ENCODE measurements at regions not wholly inside any gene's neighbourhood (a gene's known extent, or its start where the extent isn't known, plus 50 kb on each side); places are given as distances from the start of the nearest gene placed in this dataset.
"Not testable (repeated sequence)": the region's sequence is repeated elsewhere in the genome, so short reads cannot be mapped to it uniquely, and the experiment has no call there.

DNA sequence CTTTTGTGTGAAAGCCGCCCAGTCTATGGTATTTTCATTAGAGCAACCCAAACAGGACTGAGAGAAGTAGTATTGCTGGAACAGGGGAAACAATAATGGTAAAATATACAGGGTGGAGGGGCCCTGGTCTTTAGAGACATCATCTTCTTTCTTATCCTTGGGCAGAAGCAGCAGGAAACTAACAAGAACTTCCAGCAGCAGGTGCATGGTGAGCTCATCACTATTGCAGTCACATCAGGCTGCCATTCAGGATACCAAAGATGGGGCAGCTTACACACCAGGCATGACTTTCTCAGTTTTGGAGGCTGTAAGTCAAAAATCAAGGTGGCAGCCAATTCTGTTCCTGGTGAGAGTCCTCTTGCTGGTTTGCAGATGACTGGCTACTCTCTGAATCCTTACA, 478.3 kb upstream of the RUNX1 start:
- Histone ChIP-seq H3K36me3 (ENCODE audit: control insufficient read depth, insufficient read depth, low read length) (no peaks in the 10 kb centered on the region), H3K4me3 (ENCODE audit: low read depth, low read length) (no peak overlapping the region), H3K27me3 (ENCODE audit: control insufficient read depth, insufficient read depth, low read length) (no peaks in the 10 kb centered on the region), H3K27ac (ENCODE audit: low read depth, low read length) (no peak overlapping the region), H3K9ac (ENCODE audit: low read depth, low read length) (no peak overlapping the region), H3K4me1 (ENCODE audit: control insufficient read depth, insufficient read depth, low read length) (no peaks in the 10 kb centered on the region), H3K9me3 (ENCODE audit: control insufficient read depth, insufficient read depth, low read length) (no peaks in the 10 kb centered on the region)

DNA sequence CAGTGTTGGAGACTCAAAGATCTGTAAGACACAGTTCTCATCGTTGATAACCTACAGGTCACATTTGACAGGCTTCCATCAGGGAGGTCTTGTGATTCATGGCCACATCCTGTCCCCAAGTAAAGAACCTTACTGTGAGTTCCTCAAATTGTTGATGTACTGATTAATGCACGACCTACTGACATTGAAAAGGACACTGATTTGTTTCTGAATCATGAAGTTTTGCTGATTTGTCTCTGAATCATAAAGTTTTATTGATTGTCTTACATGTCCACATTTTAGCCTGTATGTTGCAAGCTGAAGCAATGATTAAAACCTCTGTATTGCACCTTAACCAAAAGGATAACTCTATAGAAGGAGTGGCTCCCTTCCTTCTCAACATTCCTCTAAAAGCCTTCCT, 476.3 kb upstream of the RUNX1 start:
- H3K27me3 ChIP-seq (ENCODE audit: control insufficient read depth, insufficient read depth, low read length): no peaks in the 10 kb centered on the region
- H3K4me3 ChIP-seq (ENCODE audit: low read depth, low read length): no peak overlapping the region
- no peaks in the 10 kb centered on the region for H3K36me3 ChIP-seq (ENCODE audit: control insufficient read depth, insufficient read depth, low read length)
- no peak overlapping the region for H3K9ac ChIP-seq (ENCODE audit: low read depth, low read length)
- no peaks in the 10 kb centered on the region for H3K9me3 ChIP-seq (ENCODE audit: control insufficient read depth, insufficient read depth, low read length)
- H3K27ac ChIP-seq (ENCODE audit: low read depth, low read length): no peak overlapping the region
- peaks cover 16% of the 10 kb centered on the region for H3K4me1 ChIP-seq (ENCODE audit: control insufficient read depth, insufficient read depth, low read length)

DNA sequence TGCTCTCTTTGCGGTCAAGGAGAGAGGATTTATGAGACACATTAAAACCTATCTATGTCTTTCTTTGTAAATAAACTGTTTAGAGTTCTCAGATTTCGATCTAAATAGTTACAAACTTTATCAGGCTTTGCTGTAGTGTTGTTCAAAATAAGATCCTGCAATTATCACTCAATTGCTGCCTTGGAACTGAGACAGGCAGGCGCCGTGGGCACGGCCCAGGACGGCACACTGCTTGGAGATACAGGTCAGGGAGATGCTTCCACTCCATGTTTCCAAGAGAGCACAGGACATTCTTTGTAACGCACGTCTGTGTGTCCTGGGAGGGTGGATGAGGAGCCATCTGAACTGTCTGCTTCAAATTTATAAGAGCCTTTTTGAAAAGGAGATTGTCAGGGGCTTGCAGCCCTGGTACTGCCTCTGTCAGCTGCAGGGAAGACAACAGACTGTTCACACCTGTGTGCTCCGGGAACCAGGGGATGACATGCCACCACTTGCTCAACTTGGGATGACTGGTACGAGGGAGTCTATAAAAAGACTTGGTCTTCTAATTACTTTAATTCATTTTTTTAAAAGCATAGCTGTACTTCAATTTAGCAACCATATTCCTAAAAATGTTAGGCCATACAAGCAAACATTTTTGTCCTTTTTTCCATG, 472.9 kb upstream of the RUNX1 start:
- Histone ChIP-seq H3K36me3 (ENCODE audit: control insufficient read depth, insufficient read depth, low read length) (no peaks in the 10 kb centered on the region), H3K27ac (ENCODE audit: low read depth, low read length) (peak overlapping the region; percentile 86), H3K27me3 (ENCODE audit: control insufficient read depth, insufficient read depth, low read length) (no peaks in the 10 kb centered on the region), H3K4me3 (ENCODE audit: low read depth, low read length) (no peak overlapping the region), H3K4me1 (ENCODE audit: control insufficient read depth, insufficient read depth, low read length) (peaks cover 26% of the 10 kb centered on the region), H3K9ac (ENCODE audit: low read depth, low read length) (no peak overlapping the region), H3K9me3 (ENCODE audit: control insufficient read depth, insufficient read depth, low read length) (no peaks in the 10 kb centered on the region)

DNA sequence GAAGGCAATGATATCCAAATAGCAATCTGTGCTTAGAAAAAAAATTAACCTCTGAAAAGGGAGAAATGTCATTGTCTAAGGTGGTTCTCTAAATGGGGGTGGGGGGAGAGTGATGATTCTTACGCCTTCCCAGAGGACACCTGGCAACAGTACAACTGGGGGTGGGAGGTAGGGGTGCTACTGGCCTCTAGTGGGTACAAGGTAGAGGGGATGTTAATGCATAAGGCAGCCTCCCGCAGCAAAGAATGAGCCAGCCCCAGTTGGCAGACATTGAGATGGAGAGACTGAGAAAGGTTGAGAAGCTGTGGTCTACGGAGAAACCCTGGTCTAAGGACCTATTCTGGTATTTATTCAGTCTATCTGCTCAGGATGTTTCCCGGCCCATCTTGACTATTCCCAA, 472.2 kb upstream of the RUNX1 start:
- peak overlapping the region; percentile 86 for H3K27ac ChIP-seq (ENCODE audit: low read depth, low read length)
- H3K27me3 ChIP-seq (ENCODE audit: control insufficient read depth, insufficient read depth, low read length): no peaks in the 10 kb centered on the region
- H3K9me3 ChIP-seq (ENCODE audit: control insufficient read depth, insufficient read depth, low read length): no peaks in the 10 kb centered on the region
- no peak overlapping the region for H3K9ac ChIP-seq (ENCODE audit: low read depth, low read length)
- peaks cover 26% of the 10 kb centered on the region for H3K4me1 ChIP-seq (ENCODE audit: control insufficient read depth, insufficient read depth, low read length)
- no peak overlapping the region for H3K4me3 ChIP-seq (ENCODE audit: low read depth, low read length)
- no peaks in the 10 kb centered on the region for H3K36me3 ChIP-seq (ENCODE audit: control insufficient read depth, insufficient read depth, low read length)

DNA sequence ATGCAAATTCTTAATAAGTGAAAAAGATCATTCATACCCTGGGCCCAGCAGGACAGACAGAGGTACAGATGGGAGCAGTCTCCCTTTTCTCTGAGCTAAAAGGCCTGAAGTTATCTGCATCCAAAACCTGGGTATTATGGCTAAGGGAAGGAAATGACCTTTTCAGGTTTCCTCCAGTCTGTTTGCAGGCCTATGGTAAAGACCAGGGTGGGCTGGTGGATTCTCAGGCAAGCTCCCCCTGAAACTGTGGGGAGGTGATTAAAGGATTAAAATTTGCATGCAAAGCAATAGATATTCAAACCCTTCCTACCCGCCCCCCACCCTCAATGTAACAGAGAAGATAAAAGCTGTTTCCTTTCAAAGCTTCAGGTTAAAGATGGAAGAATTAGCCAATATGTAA, 471.8 kb upstream of the RUNX1 start:
- no peaks in the 10 kb centered on the region for H3K27me3 ChIP-seq (ENCODE audit: control insufficient read depth, insufficient read depth, low read length)
- peaks cover 26% of the 10 kb centered on the region for H3K4me1 ChIP-seq (ENCODE audit: control insufficient read depth, insufficient read depth, low read length)
- H3K27ac ChIP-seq (ENCODE audit: low read depth, low read length): peak overlapping the region; percentile 86
- no peaks in the 10 kb centered on the region for H3K36me3 ChIP-seq (ENCODE audit: control insufficient read depth, insufficient read depth, low read length)
- H3K9me3 ChIP-seq (ENCODE audit: control insufficient read depth, insufficient read depth, low read length): no peaks in the 10 kb centered on the region
- H3K4me3 ChIP-seq (ENCODE audit: low read depth, low read length): no peak overlapping the region
- H3K9ac ChIP-seq (ENCODE audit: low read depth, low read length): no peak overlapping the region

DNA sequence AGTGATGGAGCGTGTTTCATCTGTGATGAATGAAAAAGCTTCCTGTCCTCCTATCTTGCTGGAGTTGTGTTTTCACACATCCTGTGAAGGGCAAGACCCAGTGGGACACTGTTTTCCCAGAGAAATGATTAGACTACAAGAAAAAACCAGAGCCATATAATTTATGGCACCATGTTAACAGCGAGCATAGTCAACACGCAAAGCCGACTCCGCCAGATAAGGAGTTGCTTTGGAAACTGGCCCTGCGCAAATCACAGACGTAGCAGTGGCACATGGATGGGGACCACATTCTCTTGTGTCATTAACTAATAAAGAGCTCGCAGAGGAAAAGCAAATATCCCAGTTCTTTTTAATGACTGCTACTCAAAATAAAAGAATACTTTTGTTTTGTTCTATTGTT, 471.2 kb upstream of the RUNX1 start:
- H3K36me3 ChIP-seq (ENCODE audit: control insufficient read depth, insufficient read depth, low read length): no peaks in the 10 kb centered on the region
- peak overlapping the region; percentile 86 for H3K27ac ChIP-seq (ENCODE audit: low read depth, low read length)
- no peak overlapping the region for H3K4me3 ChIP-seq (ENCODE audit: low read depth, low read length)
- H3K9ac ChIP-seq (ENCODE audit: low read depth, low read length): no peak overlapping the region
- H3K4me1 ChIP-seq (ENCODE audit: control insufficient read depth, insufficient read depth, low read length): peaks cover 26% of the 10 kb centered on the region
- no peaks in the 10 kb centered on the region for H3K27me3 ChIP-seq (ENCODE audit: control insufficient read depth, insufficient read depth, low read length)
- no peaks in the 10 kb centered on the region for H3K9me3 ChIP-seq (ENCODE audit: control insufficient read depth, insufficient read depth, low read length)

DNA sequence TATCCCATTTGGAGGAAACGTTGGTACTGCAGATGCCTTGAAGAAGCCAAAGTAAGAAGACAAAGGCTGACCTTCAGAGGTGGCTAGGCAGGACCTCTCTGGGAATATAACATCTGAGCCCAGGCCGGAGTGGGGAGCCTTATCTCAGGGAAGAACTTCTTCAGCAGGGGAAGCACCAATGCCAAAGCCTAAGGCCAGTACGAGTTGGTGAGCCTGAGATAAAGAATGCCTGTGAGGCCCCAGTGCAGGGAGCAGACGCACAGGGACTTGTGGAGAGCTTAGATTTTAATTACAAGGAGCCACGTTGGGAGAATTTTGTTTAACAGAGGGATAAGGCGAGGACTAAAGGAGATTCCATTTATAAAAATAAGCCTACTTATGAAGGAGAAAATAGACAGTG, 468.8 kb upstream of the RUNX1 start:
- H3K27me3 ChIP-seq (ENCODE audit: control insufficient read depth, insufficient read depth, low read length): no peaks in the 10 kb centered on the region

DNA sequence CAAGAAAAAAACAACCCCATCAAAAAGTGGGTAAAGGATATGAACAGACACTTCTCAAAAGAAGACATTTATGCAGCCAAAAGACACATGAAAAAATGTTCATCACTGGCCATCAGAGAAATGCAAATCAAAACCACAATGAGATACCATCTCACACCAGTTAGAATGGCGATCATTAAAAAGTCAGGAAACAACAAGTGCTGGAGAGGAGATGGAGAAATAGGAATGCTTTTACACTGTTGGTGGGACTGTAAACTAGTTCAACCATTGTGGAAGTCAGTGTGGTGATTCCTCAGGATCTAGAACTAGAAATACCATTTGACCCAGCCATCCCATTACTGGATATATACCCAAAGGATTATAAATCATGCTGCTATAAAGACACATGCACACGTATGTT, 467.2 kb upstream of the RUNX1 start:
- H3K27ac ChIP-seq (ENCODE audit: low read depth, low read length); H3K9me3 ChIP-seq (ENCODE audit: control insufficient read depth, insufficient read depth, low read length); H3K4me3 ChIP-seq (ENCODE audit: low read depth, low read length); H3K9ac ChIP-seq (ENCODE audit: low read depth, low read length); H3K36me3 ChIP-seq (ENCODE audit: control insufficient read depth, insufficient read depth, low read length); H3K27me3 ChIP-seq (ENCODE audit: control insufficient read depth, insufficient read depth, low read length): not testable (repeated sequence)
- H3K4me1 ChIP-seq (ENCODE audit: control insufficient read depth, insufficient read depth, low read length): peaks cover 19% of the 10 kb centered on the region

More for the DNA sequence above, 468.8 kb upstream of the RUNX1 start:
- Histone ChIP-seq H3K36me3 (ENCODE audit: control insufficient read depth, insufficient read depth, low read length) (no peaks in the 10 kb centered on the region), H3K9me3 (ENCODE audit: control insufficient read depth, insufficient read depth, low read length) (no peaks in the 10 kb centered on the region), H3K9ac (ENCODE audit: low read depth, low read length) (no peak overlapping the region), H3K27ac (ENCODE audit: low read depth, low read length) (no peak overlapping the region), H3K4me1 (ENCODE audit: control insufficient read depth, insufficient read depth, low read length) (peaks cover 26% of the 10 kb centered on the region), H3K4me3 (ENCODE audit: low read depth, low read length) (no peak overlapping the region)

DNA sequence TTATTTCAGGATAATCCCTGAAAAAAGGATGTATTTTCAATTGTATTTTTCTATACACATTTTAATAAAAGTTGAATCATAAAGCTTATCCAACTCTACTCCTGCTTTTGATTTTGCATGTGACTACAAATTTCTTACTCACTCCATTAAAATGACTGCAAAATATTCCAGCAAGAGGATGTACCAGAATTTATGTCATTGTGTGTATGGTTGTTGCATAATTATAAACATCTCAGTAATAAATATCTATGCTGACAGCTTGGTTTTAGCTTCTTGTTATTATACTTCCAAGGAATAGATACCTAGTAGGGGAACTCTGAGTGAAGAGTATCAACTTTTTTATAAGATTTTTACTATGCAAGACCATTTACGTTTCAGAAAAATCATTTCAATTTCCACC, 463.2 kb upstream of the RUNX1 start:
- H3K36me3 ChIP-seq (ENCODE audit: control insufficient read depth, insufficient read depth, low read length): no peaks in the 10 kb centered on the region
- H3K4me1 ChIP-seq (ENCODE audit: control insufficient read depth, insufficient read depth, low read length): peaks cover 19% of the 10 kb centered on the region
- no peak overlapping the region for H3K9ac ChIP-seq (ENCODE audit: low read depth, low read length)
- H3K9me3 ChIP-seq (ENCODE audit: control insufficient read depth, insufficient read depth, low read length): no peaks in the 10 kb centered on the region
- no peaks in the 10 kb centered on the region for H3K27me3 ChIP-seq (ENCODE audit: control insufficient read depth, insufficient read depth, low read length)
- no peak overlapping the region for H3K27ac ChIP-seq (ENCODE audit: low read depth, low read length)
- no peak overlapping the region for H3K4me3 ChIP-seq (ENCODE audit: low read depth, low read length)

DNA sequence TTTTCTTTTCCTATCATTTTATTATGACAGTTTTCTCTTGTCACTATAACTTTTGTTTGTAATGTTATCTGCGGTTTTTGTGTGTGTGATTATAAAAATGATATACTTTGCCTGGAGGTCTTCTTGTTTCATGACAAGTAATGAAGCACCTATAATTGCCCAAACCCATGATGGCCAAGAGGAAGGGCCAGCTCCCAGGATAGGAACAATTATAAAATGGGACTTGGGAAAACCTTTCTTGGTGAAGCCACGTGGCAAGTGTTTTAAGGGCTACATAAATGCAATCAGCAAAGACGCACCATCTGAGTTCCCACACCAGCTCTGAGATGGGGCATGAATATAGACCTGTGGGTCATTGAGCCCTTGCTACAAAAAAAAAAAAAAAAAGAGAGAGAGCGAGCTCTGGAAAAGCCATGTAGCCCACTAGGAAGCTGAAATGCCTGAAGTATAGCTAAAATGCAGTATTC, 462.6 kb upstream of the RUNX1 start:
- Histone ChIP-seq H3K4me3 (ENCODE audit: low read depth, low read length) (no peak overlapping the region), H3K9ac (ENCODE audit: low read depth, low read length) (no peak overlapping the region), H3K9me3 (ENCODE audit: control insufficient read depth, insufficient read depth, low read length) (no peaks in the 10 kb centered on the region), H3K36me3 (ENCODE audit: control insufficient read depth, insufficient read depth, low read length) (no peaks in the 10 kb centered on the region), H3K27ac (ENCODE audit: low read depth, low read length) (no peak overlapping the region), H3K4me1 (ENCODE audit: control insufficient read depth, insufficient read depth, low read length) (peaks cover 25% of the 10 kb centered on the region), H3K27me3 (ENCODE audit: control insufficient read depth, insufficient read depth, low read length) (no peaks in the 10 kb centered on the region)

DNA sequence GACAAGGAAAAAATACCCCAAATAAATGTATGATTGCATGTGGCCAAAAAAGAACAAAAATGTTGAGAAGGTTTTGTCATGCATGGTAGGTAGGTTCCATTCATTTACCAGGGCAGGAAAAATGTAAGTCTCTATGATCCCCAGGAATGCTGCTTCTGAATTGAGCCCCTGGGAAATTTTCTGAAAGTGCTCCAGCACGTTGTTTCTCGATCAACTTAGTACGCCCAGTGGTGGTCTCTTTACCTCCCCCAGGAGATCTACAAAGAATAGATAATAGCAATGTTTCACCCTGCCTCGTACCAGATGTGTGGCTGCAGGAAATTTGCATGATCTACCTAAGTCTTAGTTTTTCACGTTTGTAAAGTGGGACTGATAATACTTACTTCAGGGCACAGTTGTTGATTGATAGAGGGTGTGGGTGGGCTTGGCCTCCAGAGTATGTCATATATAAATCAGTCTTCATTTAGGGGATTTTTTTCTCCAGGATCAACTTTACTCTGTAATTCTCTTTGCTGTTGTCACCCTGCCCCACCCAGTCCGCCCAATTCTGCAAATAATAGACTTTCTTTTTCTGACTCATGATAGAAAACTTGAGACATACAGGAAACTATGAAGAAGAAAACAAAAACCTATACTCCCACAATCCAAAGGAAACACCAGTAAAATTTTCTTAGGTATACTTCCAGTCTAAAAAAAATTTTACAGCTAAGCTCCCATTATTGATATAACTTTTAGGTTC, 462.0 kb upstream of the RUNX1 start:
- no peak overlapping the region for H3K9ac ChIP-seq (ENCODE audit: low read depth, low read length)
- peaks cover 31% of the 10 kb centered on the region for H3K4me1 ChIP-seq (ENCODE audit: control insufficient read depth, insufficient read depth, low read length)
- H3K36me3 ChIP-seq (ENCODE audit: control insufficient read depth, insufficient read depth, low read length): no peaks in the 10 kb centered on the region
- no peak overlapping the region for H3K4me3 ChIP-seq (ENCODE audit: low read depth, low read length)
- no peaks in the 10 kb centered on the region for H3K27me3 ChIP-seq (ENCODE audit: control insufficient read depth, insufficient read depth, low read length)
- H3K9me3 ChIP-seq (ENCODE audit: control insufficient read depth, insufficient read depth, low read length): no peaks in the 10 kb centered on the region
- no peak overlapping the region for H3K27ac ChIP-seq (ENCODE audit: low read depth, low read length)

Measured in HUES48 (cell line).